Retinal pigment epithelial cell (primary cell): ENCODE measurements at regions not wholly inside any gene's neighbourhood (a gene's known extent, or its start where the extent isn't known, plus 50 kb on each side); places are given as distances from the start of the nearest gene placed in this dataset.

Experiments
- DNase-seq: peaks from one replicate; pipeline ENCODE4 v3.0.0-alpha.2; 2010; ENCODE audit warnings: low read depth
- H3K4me3 ChIP-seq: 2 replicates; pipeline ENCODE4 v1.5.1; 2011; ENCODE audit warnings: mild to moderate bottlenecking, low read length, control low read depth, moderate library complexity
- TF ChIP-seq, protein P1 (sequence below): conservative IDR thresholded peaks from 2 replicates; pipeline ENCODE4 v1.5.1; 2011; ENCODE audit warnings: low read depth, low read length, control low read depth, inconsistent platforms

DNA sequence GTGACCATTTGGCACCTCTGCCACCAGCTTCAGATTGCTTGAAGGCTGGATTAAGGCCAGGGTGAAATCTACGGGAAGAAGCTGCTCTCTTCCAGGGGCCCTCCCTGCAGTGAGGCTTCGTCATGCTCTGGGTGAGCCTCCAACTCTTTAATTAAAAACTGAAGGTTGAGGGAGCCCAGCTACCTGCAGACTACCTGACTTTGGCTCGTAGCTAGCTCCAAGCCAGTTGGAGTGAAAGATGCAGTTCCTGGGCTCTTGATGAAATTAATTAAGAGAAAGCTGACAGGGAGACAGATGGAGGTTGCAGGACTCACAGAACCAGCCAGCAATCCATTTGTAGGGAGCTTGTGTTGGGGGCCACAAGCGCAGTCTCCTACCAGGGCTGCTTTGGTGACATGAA is 168.5 kb upstream of the SFSWAP start:
- no peak for DNase-seq
- no peak overlapping the region for H3K4me3 ChIP-seq
- TF ChIP-seq, protein P1, sequence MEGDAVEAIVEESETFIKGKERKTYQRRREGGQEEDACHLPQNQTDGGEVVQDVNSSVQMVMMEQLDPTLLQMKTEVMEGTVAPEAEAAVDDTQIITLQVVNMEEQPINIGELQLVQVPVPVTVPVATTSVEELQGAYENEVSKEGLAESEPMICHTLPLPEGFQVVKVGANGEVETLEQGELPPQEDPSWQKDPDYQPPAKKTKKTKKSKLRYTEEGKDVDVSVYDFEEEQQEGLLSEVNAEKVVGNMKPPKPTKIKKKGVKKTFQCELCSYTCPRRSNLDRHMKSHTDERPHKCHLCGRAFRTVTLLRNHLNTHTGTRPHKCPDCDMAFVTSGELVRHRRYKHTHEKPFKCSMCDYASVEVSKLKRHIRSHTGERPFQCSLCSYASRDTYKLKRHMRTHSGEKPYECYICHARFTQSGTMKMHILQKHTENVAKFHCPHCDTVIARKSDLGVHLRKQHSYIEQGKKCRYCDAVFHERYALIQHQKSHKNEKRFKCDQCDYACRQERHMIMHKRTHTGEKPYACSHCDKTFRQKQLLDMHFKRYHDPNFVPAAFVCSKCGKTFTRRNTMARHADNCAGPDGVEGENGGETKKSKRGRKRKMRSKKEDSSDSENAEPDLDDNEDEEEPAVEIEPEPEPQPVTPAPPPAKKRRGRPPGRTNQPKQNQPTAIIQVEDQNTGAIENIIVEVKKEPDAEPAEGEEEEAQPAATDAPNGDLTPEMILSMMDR = no peak

DNA sequence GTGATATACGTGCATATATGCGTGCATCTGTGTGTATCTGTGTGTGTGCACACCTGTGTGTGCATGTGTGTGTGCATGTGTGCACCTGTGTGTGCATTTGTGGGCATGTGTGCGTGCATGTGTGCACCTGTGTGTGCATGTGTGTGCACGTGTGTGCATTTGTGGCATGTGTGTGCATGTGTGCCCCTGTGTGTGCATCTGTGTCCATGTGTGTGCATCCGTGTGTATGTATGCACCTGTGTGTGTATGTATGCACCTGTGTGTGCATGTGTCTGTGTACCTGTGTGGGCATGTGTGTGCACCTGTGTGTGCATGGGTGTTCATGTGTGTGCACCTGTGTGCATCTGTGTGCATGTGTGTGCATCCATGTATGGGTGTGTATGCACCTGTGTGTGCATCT is 167.8 kb upstream of the SFSWAP start:
- H3K4me3 ChIP-seq = no peak overlapping the region
- TF ChIP-seq, protein P1 = no peak
- DNase-seq = no peak

DNA sequence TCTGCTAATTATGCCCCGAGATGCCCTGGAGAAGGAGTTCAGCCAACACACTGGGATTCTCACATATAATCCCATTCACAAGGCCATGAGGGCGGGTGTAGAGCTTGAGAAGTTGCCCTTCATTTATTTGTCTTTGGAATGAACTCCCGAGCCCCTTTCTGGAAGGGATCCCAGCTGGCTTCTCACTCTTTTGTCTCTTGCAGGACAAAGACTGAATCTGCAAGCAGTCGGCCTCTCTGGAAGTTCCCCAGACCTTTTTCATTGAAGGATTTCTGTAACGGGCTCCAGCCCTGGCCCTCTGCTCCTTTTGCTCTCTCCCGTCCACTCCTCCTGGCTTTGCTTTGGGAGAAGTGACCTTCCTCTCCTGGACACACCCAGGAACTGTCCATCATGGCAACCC is 163.3 kb upstream of the SFSWAP start:
- DNase-seq = no peak
- TF ChIP-seq, protein P1 = no peak
- H3K4me3 ChIP-seq = no peak overlapping the region

GRCh38 chr12:131550121-131550520 is 160.8 kb upstream of the SFSWAP start:
- DNase-seq = no peak
- TF ChIP-seq, protein P1 = no peak
- no peak overlapping the region for H3K4me3 ChIP-seq

- no peak overlapping the region for H3K4me3 ChIP-seq
- DNase-seq = no peak
- TF ChIP-seq, protein P1 = no peak
Measured at GRCh38 chr12:131551675-131552491, 159.0 kb upstream of the SFSWAP start.

DNA sequence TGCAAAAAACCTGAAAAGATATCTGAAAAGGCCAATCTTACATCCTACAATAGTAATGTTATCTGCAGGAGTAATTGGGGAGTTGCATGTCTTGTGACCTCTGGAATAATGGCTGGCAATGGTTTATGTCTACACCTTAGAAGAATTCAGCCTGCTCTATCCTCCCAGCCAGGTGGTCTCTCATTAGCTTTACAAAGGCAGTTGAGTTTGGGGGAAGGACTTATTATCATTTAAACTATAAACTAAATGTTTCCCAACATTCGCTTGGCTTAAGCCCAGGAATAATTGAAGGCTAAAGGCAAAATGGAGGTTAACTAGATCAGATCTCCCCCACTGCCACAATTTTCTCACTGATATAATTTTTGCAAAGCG is 158.4 kb upstream of the SFSWAP start:
- TF ChIP-seq, protein P1 = no peak
- no peak overlapping the region for H3K4me3 ChIP-seq
- DNase-seq = no peak

DNA sequence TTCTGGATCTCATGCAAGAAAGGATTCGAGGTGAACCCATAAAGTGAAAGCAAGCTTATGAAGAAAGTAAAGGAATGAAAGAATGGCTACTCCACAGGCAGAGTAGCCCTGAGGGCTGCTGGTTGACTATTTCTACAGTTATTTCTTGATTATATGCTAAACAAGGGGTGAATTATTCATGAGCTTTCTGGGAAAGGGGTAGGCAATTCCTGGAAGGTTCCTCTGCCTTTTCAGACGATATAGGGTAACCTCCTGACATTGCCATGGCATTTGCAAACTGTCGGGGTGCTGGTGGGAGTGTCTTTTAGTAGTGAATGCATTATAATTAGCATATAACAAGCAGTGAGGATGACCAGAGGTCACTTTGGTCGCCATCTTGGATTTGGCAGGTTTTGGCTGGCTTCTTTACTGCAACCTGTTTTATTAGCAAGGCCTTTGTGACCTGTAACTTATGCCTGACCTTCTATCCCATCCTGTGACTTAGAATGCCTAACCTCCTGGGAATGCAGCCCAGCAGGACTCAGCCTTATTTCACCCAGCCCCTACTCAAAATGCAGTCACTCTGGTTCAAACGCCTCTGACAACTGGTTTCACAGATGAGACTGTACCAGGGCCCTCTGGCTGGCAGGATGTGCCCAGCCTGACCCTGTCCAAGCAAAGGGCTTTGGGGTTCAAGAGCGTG is 157.7 kb upstream of the SFSWAP start:
- DNase-seq = no peak
- TF ChIP-seq, protein P1 = no peak
- no peak overlapping the region for H3K4me3 ChIP-seq
